H1 (cell line): ENCODE measurements at regions not wholly inside any gene's neighbourhood (a gene's known extent, or its start where the extent isn't known, plus 50 kb on each side); places are given as distances from the start of the nearest gene placed in this dataset.

Source experiments
- CTCF ChIA-PET: fragments of 300-600 bp; sonication (Branson Sonifier 250); formaldehyde crosslinking; loops from one replicate; lab custom pipeline; 2021; ENCODE audit not compliant: partially characterized antibody; lab: Charles Lee
- POLR2A ChIA-PET: fragments of 300-600 bp; sonication (Branson Sonifier 250); formaldehyde crosslinking; loops from one replicate; lab custom pipeline; 2021; ENCODE audit warnings: inconsistent platforms; ENCODE audit not compliant: partially characterized antibody; lab: Charles Lee
- DNase-seq, 2 experiments: peaks; one replicate each; pipeline versions ENCODE4 v3.0.0 to v3.0.0-alpha.2; 2010 to 2022; ENCODE audit warnings: low spot score in 2 of 2, low read depth in 1 of 2, mixed read lengths in 1 of 2
- FAIRE-seq: peaks from 2 replicates; lab custom pipeline; 2011; peaks lifted over from hg19 to GRCh38; lab: Jason Lieb, UNC
- H2AFZ ChIP-seq: 2 replicates; pipeline ENCODE4 v1.8.1; 2012; ENCODE audit warnings: low read length, inconsistent platforms
- H2AK5ac ChIP-seq: 2 replicates; pipeline ENCODE4 v1.6.1; 2013; ENCODE audit warnings: low read depth, low read length
- H2BK120ac ChIP-seq: replicated peaks from 2 replicates; pipeline ENCODE3; 2013; ENCODE audit warnings: low read depth, low read length, inconsistent platforms
- H2BK12ac ChIP-seq: 2 replicates; pipeline ENCODE4 v1.6.1; 2013; ENCODE audit warnings: low read depth, low read length
- H2BK15ac ChIP-seq: 2 replicates; pipeline ENCODE4 v1.6.1; 2013; ENCODE audit warnings: low read length
- H2BK20ac ChIP-seq: 2 replicates; pipeline ENCODE4 v1.6.1; 2013; ENCODE audit warnings: low read length
- H2BK5ac ChIP-seq: 2 replicates; pipeline ENCODE4 v1.6.1; 2013; ENCODE audit warnings: low read depth, low read length
- H3K14ac ChIP-seq: 2 replicates; pipeline ENCODE4 v1.6.1; 2013; ENCODE audit warnings: inconsistent platforms; ENCODE audit not compliant: insufficient read length
- H3K18ac ChIP-seq: 2 replicates; pipeline ENCODE4 v1.6.1; 2013; ENCODE audit warnings: low read length; ENCODE audit errors: extremely low read depth
- H3K23ac ChIP-seq: 2 replicates; pipeline ENCODE4 v1.6.1; 2013; ENCODE audit warnings: inconsistent platforms; ENCODE audit not compliant: insufficient read length
- H3K23me2 ChIP-seq: 2 replicates; pipeline ENCODE4 v1.6.1; 2013; ENCODE audit warnings: low read depth, low read length
- H3K27ac ChIP-seq: 2 replicates; pipeline ENCODE4 v1.6.1; 2011; ENCODE audit warnings: low read depth, low read length, inconsistent platforms
- H3K27me3 ChIP-seq, 4 experiments: replicated peaks in 1 of 4; 1 replicate in 1 of 4; 2 replicates in 3 of 4; pipeline versions ENCODE4 v1.6.1 to v1.8.1; 2011 to 2013; ENCODE audit warnings: low read length in 3 of 4, mild to moderate bottlenecking in 3 of 4, inconsistent platforms in 2 of 4, mixed read lengths in 2 of 4, moderate library complexity in 1 of 4; ENCODE audit not compliant: control insufficient read depth in 3 of 4, insufficient read depth in 3 of 4; ENCODE audit errors: extremely low read depth in 1 of 4
- H3K36me3 ChIP-seq, 4 experiments: 2 replicates each; pipeline versions ENCODE4 v1.6.1 to v1.8.1; 2011 to 2013; ENCODE audit warnings: mild to moderate bottlenecking in 4 of 4, low read length in 3 of 4, moderate library complexity in 2 of 4, control low read depth in 1 of 4, inconsistent platforms in 1 of 4; ENCODE audit not compliant: insufficient read depth in 4 of 4, control insufficient read depth in 2 of 4
- H3K4ac ChIP-seq: replicated peaks from 2 replicates; pipeline ENCODE3; 2013; ENCODE audit warnings: low read length, low read depth, mixed read lengths, inconsistent platforms; ENCODE audit not compliant: insufficient read length
- H3K4me1 ChIP-seq, 4 experiments: replicated peaks in 1 of 4; 1 replicate in 1 of 4; 2 replicates in 3 of 4; pipeline versions ENCODE4 v1.6.1 to v1.8.1; 2011 to 2013; ENCODE audit warnings: low read length in 3 of 4, inconsistent platforms in 2 of 4, mixed read lengths in 1 of 4; ENCODE audit not compliant: insufficient read depth in 4 of 4, control insufficient read depth in 3 of 4
- H3K4me2 ChIP-seq, 2 experiments: 2 replicates each; pipeline versions ENCODE4 v1.6.1 to v1.8.1; 2011 to 2013; ENCODE audit warnings: low read depth in 2 of 2, low read length in 2 of 2, control low read depth in 1 of 2, inconsistent platforms in 1 of 2, mild to moderate bottlenecking in 1 of 2; ENCODE audit not compliant: insufficient read depth in 1 of 2
- H3K4me3 ChIP-seq, 4 experiments: fragments of 200-600, 300-600 bp in 1 of 4; sonication (generic), shearing (Covaris generic), sonication (Bioruptor Twin) in 1 of 4; 2 replicates each; pipeline versions ENCODE4 v1.5.1 to v1.8.1; 2011 to 2016; ENCODE audit warnings: low read length in 4 of 4, low read depth in 3 of 4, control low read depth in 2 of 4, inconsistent platforms in 2 of 4, mild to moderate bottlenecking in 2 of 4, mixed read lengths in 1 of 4, moderate library complexity in 1 of 4; ENCODE audit not compliant: insufficient read depth in 2 of 4; ENCODE audit errors: extremely low read depth in 1 of 4
- H3K56ac ChIP-seq: replicated peaks from 2 replicates; pipeline ENCODE3; 2013; ENCODE audit warnings: low read depth, mild to moderate bottlenecking, mixed read lengths, low read length, inconsistent platforms; ENCODE audit not compliant: insufficient read length
- H3K79me1 ChIP-seq: 2 replicates; pipeline ENCODE4 v1.6.1; 2013; ENCODE audit warnings: low read depth, low read length, control low read depth
- H3K79me2 ChIP-seq, 2 experiments: 2 replicates each; pipeline versions ENCODE4 v1.6.1 to v1.8.1; 2012 to 2013; ENCODE audit warnings: low read length in 2 of 2, mild to moderate bottlenecking in 2 of 2, inconsistent platforms in 1 of 2; ENCODE audit not compliant: insufficient read depth in 2 of 2, control insufficient read depth in 1 of 2
- H3K9ac ChIP-seq, 4 experiments: replicated peaks in 1 of 4; 1 replicate in 1 of 4; 2 replicates in 3 of 4; pipeline versions ENCODE4 v1.6.1 to v1.8.1; 2011 to 2013; ENCODE audit warnings: low read depth in 3 of 4, low read length in 3 of 4, control low read depth in 2 of 4, mild to moderate bottlenecking in 2 of 4, moderate library complexity in 2 of 4, inconsistent platforms in 1 of 4; ENCODE audit errors: extremely low read depth in 1 of 4
- H3K9me3 ChIP-seq, 2 experiments: 2 replicates each; pipeline versions ENCODE4 v1.6.1 to v1.8.1; 2012 to 2013; ENCODE audit warnings: mild to moderate bottlenecking in 2 of 2, moderate library complexity in 2 of 2, control low read depth in 1 of 2, inconsistent platforms in 1 of 2, low read depth in 1 of 2, low read length in 1 of 2, mixed read lengths in 1 of 2; ENCODE audit not compliant: insufficient read depth in 2 of 2
- H4K20me1 ChIP-seq, 2 experiments: replicated peaks in 1 of 2; 2 replicates each; pipeline versions ENCODE3 to v1.8.1; 2011 to 2013; ENCODE audit warnings: inconsistent platforms in 2 of 2, low read length in 2 of 2, mild to moderate bottlenecking in 1 of 2; ENCODE audit not compliant: insufficient read depth in 2 of 2, control insufficient read depth in 1 of 2
- H4K5ac ChIP-seq: 2 replicates; pipeline ENCODE4 v1.6.1; 2013; ENCODE audit warnings: low read length, low read depth, mixed read lengths, inconsistent platforms; ENCODE audit not compliant: insufficient read length
- H4K8ac ChIP-seq: 2 replicates; pipeline ENCODE4 v1.8.0; 2013; ENCODE audit warnings: mild to moderate bottlenecking, moderate library complexity, low read length, inconsistent platforms; ENCODE audit not compliant: insufficient read depth; ENCODE audit errors: extremely low read depth
- H4K91ac ChIP-seq: replicated peaks from 2 replicates; pipeline ENCODE3; 2013; ENCODE audit warnings: low read length, mixed read lengths, inconsistent platforms; ENCODE audit not compliant: insufficient read length
- BRCA1 ChIP-seq: IDR thresholded peaks from 2 replicates; pipeline ENCODE4 v1.6.1; 2012; ENCODE audit warnings: low read depth, low read length, improper control_type of control experiment
- POU5F1 ChIP-seq: IDR thresholded peaks from 2 replicates; pipeline ENCODE4 v1.6.1; 2011; ENCODE audit warnings: low read depth, mild to moderate bottlenecking, low read length, moderate library complexity
- TBP ChIP-seq: IDR thresholded peaks from 2 replicates; pipeline ENCODE4 v1.6.1; 2011; ENCODE audit warnings: low read depth, low read length, improper control_type of control experiment

DNA sequence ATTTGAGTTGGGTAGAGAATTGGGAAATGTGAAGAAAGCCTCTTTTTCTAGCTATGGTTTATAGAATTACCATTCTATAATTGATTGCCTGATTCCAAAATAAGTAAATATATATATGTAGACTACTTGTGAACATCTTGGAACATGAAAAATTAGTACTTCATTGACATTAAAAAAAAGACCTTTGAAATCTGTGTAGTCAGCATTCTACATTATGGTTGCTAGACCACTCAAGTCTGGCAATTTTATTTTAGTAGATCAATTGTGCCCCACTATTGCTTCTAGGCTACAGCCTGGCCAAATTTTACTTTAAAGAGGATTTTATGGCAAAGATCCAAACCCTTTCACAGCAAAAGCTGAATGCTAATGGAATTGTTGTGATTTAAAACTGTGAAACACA, 279.8 kb downstream of the IKZF2 start:
- Histone ChIP-seq H3K56ac (no peak overlapping the region), H2BK120ac (no peak overlapping the region), H3K36me3 (no peaks in the 10 kb centered on the region), H3K9me3 (peaks cover 8 to 9% of the 10 kb centered on the region in 2 experiments; a peak in 2 of 4 replicates), H2AK5ac (no peak overlapping the region), H2BK5ac (no peak overlapping the region), H3K14ac (no peak overlapping the region), H3K4ac (no peak overlapping the region), H3K4me2 (no peak overlapping the region), H3K4me1 (no peaks in the 10 kb centered on the region), H3K18ac (no peak overlapping the region), H3K4me3 (no peak overlapping the region), H3K27me3 (no peaks in the 10 kb centered on the region), H2BK15ac (no peak overlapping the region), H2BK12ac (no peak overlapping the region), H3K27ac (no peak overlapping the region), H2BK20ac (no peak overlapping the region), H2AFZ (no peak overlapping the region), H4K91ac (no peak overlapping the region), H4K20me1 (no peaks in the 10 kb centered on the region), H3K79me2 (no peaks in the 10 kb centered on the region), H4K8ac (no peak overlapping the region), H3K23ac (no peak overlapping the region), H3K79me1 (no peaks in the 10 kb centered on the region), H3K23me2 (no peaks in the 10 kb centered on the region), H4K5ac (no peak overlapping the region), H3K9ac (no peak overlapping the region)
- TF ChIP-seq TBP (no peak), BRCA1 (no peak), POU5F1 (no peak)
- ChIA-PET CTCF (interaction anchor here (1.5 to 1.7 kb wide), 2 partner anchors 17 to 20 kb away, joined by 3 to 4 read pairs; no protein-coding TSS in a partner anchor), POLR2A (no interaction called here)
- no peak for DNase-seq
- FAIRE-seq: no peak
